ENCODE measurements at regions not wholly inside any gene's neighbourhood (a gene's known extent, or its start where the extent isn't known, plus 50 kb on each side); places are given as distances from the start of the nearest gene placed in this dataset.

- H3K27ac ChIP-seq (ENCODE audit: low read depth, low read length) = no peak overlapping the region
- Mint-ChIP-seq H3K27me3 (ENCODE audit: insufficient read depth) (no peaks in the 10 kb centered on the region), H3K4me3 (no peak overlapping the region), H3K36me3 (ENCODE audit: low read depth) (no peaks in the 10 kb centered on the region), H3K9me3 (peaks cover 2% of the 10 kb centered on the region), H3K27ac (no peak overlapping the region), H3K4me1 (no peaks in the 10 kb centered on the region)
- 72% methylated on average over 3 of the region's 3 CpGs; no CpG with 5 or more reads in 1 of the 2 experiments for WGBS, 2 experiments (ENCODE audit: insufficient coverage in 1 of 2, insufficient read length in 1 of 2)
- H3K4me3 ChIP-seq (ENCODE audit: low read length) = no peak overlapping the region
- no peaks in the 10 kb centered on the region for H3K36me3 ChIP-seq (ENCODE audit: control insufficient read depth, insufficient read depth, low read length)
- no peaks in the 10 kb centered on the region for H3K4me1 ChIP-seq (ENCODE audit: control insufficient read depth, insufficient read depth, low read length)
- no peak for DNase-seq
- no peak for TF ChIP-seq CTCF (conservative IDR thresholded peaks at IDR 0.05)
- no peaks in the 10 kb centered on the region for H3K27me3 ChIP-seq (ENCODE audit: control insufficient read depth, insufficient read depth, low read length, poor library complexity, severe bottlenecking)
- H3K9ac ChIP-seq (ENCODE audit: extremely low read depth, low read length, poor library complexity, severe bottlenecking) = no peak overlapping the region
- peaks cover 11% of the 10 kb centered on the region for H3K9me3 ChIP-seq (ENCODE audit: control insufficient read depth, low read length)
Measured at GRCh38 chr6:119842191-119842590, 492.6 kb upstream of the MAN1A1 start.

- no peak for TF ChIP-seq CTCF (conservative IDR thresholded peaks at IDR 0.05)
- 92% methylated on average over 2 of the region's 2 CpGs; no CpG with 5 or more reads in 1 of the 2 experiments for WGBS, 2 experiments (ENCODE audit: insufficient coverage in 1 of 2, insufficient read length in 1 of 2)
- Histone ChIP-seq H3K27me3 (ENCODE audit: control insufficient read depth, insufficient read depth, low read length, poor library complexity, severe bottlenecking) (no peaks in the 10 kb centered on the region), H3K4me3 (ENCODE audit: low read length) (no peak overlapping the region), H3K9ac (ENCODE audit: extremely low read depth, low read length, poor library complexity, severe bottlenecking) (no peak overlapping the region), H3K9me3 (ENCODE audit: control insufficient read depth, low read length) (peaks cover 11% of the 10 kb centered on the region), H3K27ac (ENCODE audit: low read depth, low read length) (no peak overlapping the region), H3K4me1 (ENCODE audit: control insufficient read depth, insufficient read depth, low read length) (no peaks in the 10 kb centered on the region), H3K36me3 (ENCODE audit: control insufficient read depth, insufficient read depth, low read length) (no peaks in the 10 kb centered on the region)
- Mint-ChIP-seq H3K27ac (no peak overlapping the region), H3K4me1 (no peaks in the 10 kb centered on the region), H3K9me3 (peaks cover 2% of the 10 kb centered on the region), H3K36me3 (ENCODE audit: low read depth) (no peaks in the 10 kb centered on the region), H3K27me3 (ENCODE audit: insufficient read depth) (no peaks in the 10 kb centered on the region), H3K4me3 (no peak overlapping the region)
- no peak for DNase-seq
Measured at GRCh38 chr6:119838043-119838442, 488.5 kb upstream of the MAN1A1 start.

GRCh38 chr6:119834418-119834817, 484.9 kb upstream of the MAN1A1 start:
- Histone ChIP-seq H3K4me3 (ENCODE audit: low read length) (no peak overlapping the region), H3K9me3 (ENCODE audit: control insufficient read depth, low read length) (no peaks in the 10 kb centered on the region), H3K36me3 (ENCODE audit: control insufficient read depth, insufficient read depth, low read length) (no peaks in the 10 kb centered on the region), H3K4me1 (ENCODE audit: control insufficient read depth, insufficient read depth, low read length) (no peaks in the 10 kb centered on the region), H3K9ac (ENCODE audit: extremely low read depth, low read length, poor library complexity, severe bottlenecking) (no peak overlapping the region), H3K27me3 (ENCODE audit: control insufficient read depth, insufficient read depth, low read length, poor library complexity, severe bottlenecking) (no peaks in the 10 kb centered on the region), H3K27ac (ENCODE audit: low read depth, low read length) (no peak overlapping the region)
- no peak overlapping the region for H3K4me3 Mint-ChIP-seq
- peaks cover under 1% of the 10 kb centered on the region for H3K9me3 Mint-ChIP-seq
- H3K36me3 Mint-ChIP-seq (ENCODE audit: low read depth) = no peaks in the 10 kb centered on the region
- DNase-seq = no peak
- H3K27ac Mint-ChIP-seq = no peak overlapping the region
- H3K27me3 Mint-ChIP-seq (ENCODE audit: insufficient read depth) = no peaks in the 10 kb centered on the region
- H3K4me1 Mint-ChIP-seq = peaks cover 19% of the 10 kb centered on the region
- no peak for TF ChIP-seq CTCF (conservative IDR thresholded peaks at IDR 0.05)
